GM12865 (cell line): ENCODE measurements at regions not wholly inside any gene's neighbourhood (a gene's known extent, or its start where the extent isn't known, plus 50 kb on each side); places are given as distances from the start of the nearest gene placed in this dataset.

Source experiments
- DNase-seq: peaks from one replicate; pipeline ENCODE4 v3.0.0; 2010; ENCODE audit warnings: low read depth
- H3K4me3 ChIP-seq: 2 replicates; pipeline ENCODE4 v1.5.1; 2011; ENCODE audit warnings: mild to moderate bottlenecking, low read depth, low read length, control low read depth
- TF ChIP-seq, protein P1 (sequence below): IDR thresholded peaks from 2 replicates; pipeline ENCODE4 v1.5.1; 2011; ENCODE audit warnings: low read length, control low read depth, low read depth, inconsistent platforms; ENCODE audit not compliant: insufficient read depth; ENCODE audit errors: missing control alignments

DNA sequence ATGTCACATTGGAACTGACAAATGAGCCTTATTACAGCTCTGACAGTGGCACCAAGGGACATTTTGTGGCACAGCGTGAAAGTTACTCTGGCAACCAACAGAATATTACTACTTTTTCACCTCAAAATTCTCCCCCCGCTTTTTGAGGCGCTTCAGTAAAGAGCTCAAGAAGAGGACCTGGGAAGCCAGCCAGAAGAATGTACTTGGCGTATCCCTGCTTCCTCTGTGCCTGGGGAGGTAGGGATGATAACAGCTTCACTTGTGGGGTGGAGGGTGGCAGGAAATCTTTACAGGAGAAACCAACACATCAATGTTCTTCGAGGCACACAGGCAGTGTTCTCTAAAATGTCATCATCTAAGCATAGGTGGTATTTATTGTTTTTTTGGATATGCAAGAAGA, 624.1 kb downstream of the NR2F1-AS1 start:
- TF ChIP-seq, protein P1, sequence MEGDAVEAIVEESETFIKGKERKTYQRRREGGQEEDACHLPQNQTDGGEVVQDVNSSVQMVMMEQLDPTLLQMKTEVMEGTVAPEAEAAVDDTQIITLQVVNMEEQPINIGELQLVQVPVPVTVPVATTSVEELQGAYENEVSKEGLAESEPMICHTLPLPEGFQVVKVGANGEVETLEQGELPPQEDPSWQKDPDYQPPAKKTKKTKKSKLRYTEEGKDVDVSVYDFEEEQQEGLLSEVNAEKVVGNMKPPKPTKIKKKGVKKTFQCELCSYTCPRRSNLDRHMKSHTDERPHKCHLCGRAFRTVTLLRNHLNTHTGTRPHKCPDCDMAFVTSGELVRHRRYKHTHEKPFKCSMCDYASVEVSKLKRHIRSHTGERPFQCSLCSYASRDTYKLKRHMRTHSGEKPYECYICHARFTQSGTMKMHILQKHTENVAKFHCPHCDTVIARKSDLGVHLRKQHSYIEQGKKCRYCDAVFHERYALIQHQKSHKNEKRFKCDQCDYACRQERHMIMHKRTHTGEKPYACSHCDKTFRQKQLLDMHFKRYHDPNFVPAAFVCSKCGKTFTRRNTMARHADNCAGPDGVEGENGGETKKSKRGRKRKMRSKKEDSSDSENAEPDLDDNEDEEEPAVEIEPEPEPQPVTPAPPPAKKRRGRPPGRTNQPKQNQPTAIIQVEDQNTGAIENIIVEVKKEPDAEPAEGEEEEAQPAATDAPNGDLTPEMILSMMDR = no peak
- no peak for DNase-seq
- H3K4me3 ChIP-seq = no peak overlapping the region

DNA sequence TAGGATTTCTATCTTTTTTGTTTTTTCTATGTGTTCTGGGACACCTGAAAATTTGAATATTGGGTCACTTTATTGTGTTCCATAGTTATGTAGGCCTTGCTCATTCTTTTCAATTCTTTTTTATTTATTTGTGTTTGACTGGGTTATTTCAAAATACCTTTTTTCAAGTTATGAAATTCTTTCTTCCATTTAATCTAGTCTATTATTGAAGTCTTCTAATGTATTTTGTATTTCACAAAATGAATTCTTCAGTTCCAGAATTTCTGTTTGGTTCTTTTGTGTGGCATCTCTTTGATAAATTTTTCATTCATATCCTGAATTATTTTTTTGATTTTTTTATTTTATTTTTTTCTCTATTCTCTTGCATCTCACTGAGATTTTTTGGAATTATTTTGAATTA, 628.8 kb downstream of the NR2F1-AS1 start:
- no peak for DNase-seq
- no peak overlapping the region for H3K4me3 ChIP-seq
- TF ChIP-seq, protein P1 = no peak

DNA sequence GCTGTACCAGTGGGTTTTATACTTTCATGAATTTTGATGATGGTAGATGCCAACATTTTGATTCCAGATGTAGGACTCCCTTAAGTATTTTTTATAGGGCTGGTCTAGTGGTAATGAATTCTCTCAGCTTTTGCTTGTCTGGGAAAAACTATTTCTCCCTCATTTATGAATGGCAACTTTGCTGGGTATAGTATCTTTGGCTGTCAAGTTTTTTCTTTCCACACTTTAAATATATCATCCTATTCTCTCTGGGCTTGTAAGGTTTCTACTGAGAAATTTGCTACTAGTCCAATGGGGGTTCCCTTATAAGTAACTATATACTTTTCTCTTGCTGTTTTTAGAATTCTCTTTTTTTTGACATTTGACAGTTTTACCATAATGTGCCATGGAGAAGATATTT, 629.3 kb downstream of the NR2F1-AS1 start:
- TF ChIP-seq, protein P1 = no peak
- DNase-seq = no peak
- H3K4me3 ChIP-seq = no peak overlapping the region

DNA sequence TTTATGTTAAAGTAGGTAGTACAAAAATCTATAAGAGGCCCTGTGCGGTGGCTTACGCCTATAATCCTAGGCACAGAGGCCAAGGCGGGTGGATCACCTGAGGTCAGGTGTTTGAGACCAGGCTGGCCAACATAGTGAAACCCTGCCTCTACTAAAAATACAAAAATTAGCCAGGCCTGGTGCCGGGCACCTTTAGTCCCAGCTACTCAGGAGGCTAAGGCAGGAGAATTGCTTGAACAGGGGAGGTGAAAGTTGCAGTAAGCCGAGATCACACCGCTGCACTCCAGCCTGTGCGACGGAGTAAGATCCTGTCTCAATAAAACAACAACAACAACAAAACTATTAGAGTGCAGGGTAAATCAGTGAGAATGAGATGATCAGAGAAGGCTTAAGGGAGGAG, 634.5 kb downstream of the NR2F1-AS1 start:
- no peak for DNase-seq
- TF ChIP-seq, protein P1 = no peak
- H3K4me3 ChIP-seq = no peak overlapping the region

DNA sequence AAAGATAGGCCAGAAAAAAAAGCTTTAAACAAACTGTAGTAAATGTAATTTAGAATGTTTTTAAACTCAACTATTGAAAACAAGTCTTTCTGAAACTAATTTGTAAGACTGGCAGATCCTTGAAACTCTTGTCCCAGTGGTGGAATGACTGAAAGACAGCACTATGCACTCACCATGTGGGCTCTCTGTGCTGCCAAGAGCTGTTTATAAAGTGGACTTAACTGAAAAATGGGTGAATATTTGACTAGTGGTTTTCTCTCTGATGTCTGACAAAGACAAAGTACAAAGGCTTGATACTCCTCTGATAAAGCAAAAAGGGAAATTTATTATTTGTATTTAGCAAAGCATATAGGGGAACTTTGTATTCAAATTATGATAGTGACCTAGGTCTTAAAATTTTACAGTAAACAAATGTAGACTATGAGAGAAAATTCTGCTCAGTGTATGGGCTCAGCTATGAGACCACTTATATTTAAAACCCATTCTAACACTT, 635.4 kb downstream of the NR2F1-AS1 start:
- TF ChIP-seq, protein P1 = no peak
- no peak for DNase-seq
- no peak overlapping the region for H3K4me3 ChIP-seq

DNA sequence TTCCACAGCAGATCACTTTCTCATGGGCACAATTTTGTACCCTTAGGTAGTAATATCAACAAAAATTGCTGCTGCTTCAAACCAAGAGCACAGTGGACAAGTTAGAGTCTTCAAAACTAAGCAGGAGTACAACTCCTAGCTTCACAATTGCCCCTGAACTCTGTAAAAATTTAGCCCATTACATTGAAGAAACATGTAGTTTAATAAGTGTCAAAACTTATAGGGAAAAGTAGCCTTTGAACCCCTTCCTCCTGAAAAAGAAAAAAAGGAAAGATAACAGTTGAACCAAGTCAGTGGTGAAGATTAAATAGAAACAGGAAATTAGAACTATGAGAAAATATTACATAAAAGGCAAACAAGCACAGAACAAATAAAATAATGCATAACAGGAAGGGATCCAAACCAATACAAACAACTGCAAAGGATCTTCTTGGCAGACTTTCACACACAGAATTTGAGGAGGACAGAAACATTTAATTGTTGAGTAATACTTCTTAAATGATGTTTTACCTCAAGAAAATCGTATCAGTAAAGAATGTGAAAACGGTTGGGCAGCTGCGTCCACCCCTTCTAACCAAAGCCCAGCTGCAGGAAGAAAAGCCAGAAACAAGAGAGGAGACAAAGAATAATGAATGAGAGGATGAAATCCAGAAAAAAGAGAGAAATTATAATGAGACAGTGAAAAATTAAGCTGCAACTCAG, 636.0 kb downstream of the NR2F1-AS1 start:
- no peak overlapping the region for H3K4me3 ChIP-seq
- DNase-seq = no peak
- TF ChIP-seq, protein P1 = no peak

DNA sequence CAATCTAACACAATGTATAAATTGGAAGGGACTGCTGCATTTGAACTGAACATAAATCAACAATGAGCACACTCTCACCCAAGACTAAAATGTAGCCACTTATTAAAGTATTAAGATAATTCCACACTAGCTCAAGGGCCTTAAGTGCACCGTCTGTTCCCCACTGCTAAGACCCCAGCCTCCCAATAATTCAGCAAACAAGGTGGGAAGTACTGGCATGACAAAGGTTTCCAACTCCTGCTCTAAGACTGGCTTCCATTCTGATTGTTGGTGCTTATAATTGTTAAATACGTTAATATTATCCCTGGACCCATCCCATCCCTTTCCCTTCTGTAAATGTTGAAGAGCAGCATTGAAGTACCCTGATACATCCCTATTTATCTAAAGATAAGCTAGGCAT, 636.7 kb downstream of the NR2F1-AS1 start:
- H3K4me3 ChIP-seq = no peak overlapping the region
- no peak for DNase-seq
- TF ChIP-seq, protein P1 = no peak
